Tibial nerve (tissue), 3 donors: ENCODE measurements at regions not wholly inside any gene's neighbourhood (a gene's known extent, or its start where the extent isn't known, plus 50 kb on each side); places are given as distances from the start of the nearest gene placed in this dataset.

Source experiments
- POLR2A ChIP-seq, 2 donors: fragments of 450-650 bp; IDR thresholded peaks; one replicate each; pipeline ENCODE4 v1.6.1; 2017; ENCODE audit warnings: antibody characterized with exemption in 2 of 2, mild to moderate bottlenecking in 2 of 2, moderate library complexity in 2 of 2
- TF ChIP-seq, protein P1 (sequence below), 5 experiments: fragments of 200-600 bp in 3 of 5; fragments of 450-650 bp in 2 of 5; sonication (generic) in 3 of 5; IDR thresholded peaks; one replicate each; pipeline ENCODE4 v1.5.1; 2016 to 2019; ENCODE audit warnings: antibody characterized with exemption in 5 of 5, mild to moderate bottlenecking in 3 of 5, moderate library complexity in 2 of 5

GRCh38 chr16:65641049-65641761 is 519.3 kb upstream of the CDH11 start:
- TF ChIP-seq, protein P1, sequence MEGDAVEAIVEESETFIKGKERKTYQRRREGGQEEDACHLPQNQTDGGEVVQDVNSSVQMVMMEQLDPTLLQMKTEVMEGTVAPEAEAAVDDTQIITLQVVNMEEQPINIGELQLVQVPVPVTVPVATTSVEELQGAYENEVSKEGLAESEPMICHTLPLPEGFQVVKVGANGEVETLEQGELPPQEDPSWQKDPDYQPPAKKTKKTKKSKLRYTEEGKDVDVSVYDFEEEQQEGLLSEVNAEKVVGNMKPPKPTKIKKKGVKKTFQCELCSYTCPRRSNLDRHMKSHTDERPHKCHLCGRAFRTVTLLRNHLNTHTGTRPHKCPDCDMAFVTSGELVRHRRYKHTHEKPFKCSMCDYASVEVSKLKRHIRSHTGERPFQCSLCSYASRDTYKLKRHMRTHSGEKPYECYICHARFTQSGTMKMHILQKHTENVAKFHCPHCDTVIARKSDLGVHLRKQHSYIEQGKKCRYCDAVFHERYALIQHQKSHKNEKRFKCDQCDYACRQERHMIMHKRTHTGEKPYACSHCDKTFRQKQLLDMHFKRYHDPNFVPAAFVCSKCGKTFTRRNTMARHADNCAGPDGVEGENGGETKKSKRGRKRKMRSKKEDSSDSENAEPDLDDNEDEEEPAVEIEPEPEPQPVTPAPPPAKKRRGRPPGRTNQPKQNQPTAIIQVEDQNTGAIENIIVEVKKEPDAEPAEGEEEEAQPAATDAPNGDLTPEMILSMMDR (IDR thresholded peaks at IDR 0.05) = no peak
- TF ChIP-seq POLR2A (IDR thresholded peaks at IDR 0.05) = no peak
